HUDEP-2 (cell line): ENCODE measurements at regions not wholly inside any gene's neighbourhood (a gene's known extent, or its start where the extent isn't known, plus 50 kb on each side); places are given as distances from the start of the nearest gene placed in this dataset.
A peak's percentile ranks its signal among the peaks of the same experiment; 100 is the strongest.
"Not testable (repeated sequence)": the region's sequence is repeated elsewhere in the genome, so short reads cannot be mapped to it uniquely, and the experiment has no call there.

Experiments
- DNase-seq, 76 experiments: peaks; one replicate each; lab custom pipeline; 2025; ENCODE audit not compliant: unreplicated experiment in 76 of 76; lab: John Stamatoyannopoulos, UW

- no peak for DNase-seq
Observed at GRCh38 chr2:102871707-102872106, 109.9 kb downstream of the TMEM182 start.

GRCh38 chr2:102872388-102872787, 110.6 kb downstream of the TMEM182 start:
- DNase-seq: no peak

DNA sequence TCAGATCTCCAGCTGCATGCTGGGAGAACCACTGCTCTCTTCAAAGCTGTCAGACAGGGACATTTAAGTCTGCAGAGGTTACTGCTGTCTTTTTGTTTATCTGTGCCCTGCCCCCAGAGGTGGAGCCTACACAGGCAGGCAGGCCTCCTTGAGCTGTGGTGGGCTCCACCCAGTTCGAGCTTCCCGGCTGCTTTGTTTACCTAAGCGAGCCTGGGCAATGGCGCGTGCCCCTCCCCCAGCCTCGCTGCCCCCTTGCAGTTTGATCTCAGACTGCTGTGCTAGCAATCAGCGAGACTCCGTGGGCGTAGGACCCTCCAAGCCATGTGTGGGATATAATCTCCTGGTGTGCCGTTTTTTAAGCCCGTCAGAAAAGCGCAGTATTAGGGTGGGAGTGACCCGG, 117.7 kb downstream of the TMEM182 start:
- not testable (repeated sequence) for DNase-seq

GRCh38 chr2:102880731-102881130, 118.9 kb downstream of the TMEM182 start:
- no peak for DNase-seq

GRCh38 chr2:102886216-102886893, 124.5 kb downstream of the TMEM182 start:
- no peak for DNase-seq

- DNase-seq: no peak
Observed at GRCh38 chr2:102888514-102888913, 126.7 kb downstream of the TMEM182 start.

GRCh38 chr2:102891296-102891695, 129.5 kb downstream of the TMEM182 start:
- DNase-seq: no peak

- no peak for DNase-seq
Observed at GRCh38 chr2:102892698-102893310, 131.0 kb downstream of the TMEM182 start.

DNA sequence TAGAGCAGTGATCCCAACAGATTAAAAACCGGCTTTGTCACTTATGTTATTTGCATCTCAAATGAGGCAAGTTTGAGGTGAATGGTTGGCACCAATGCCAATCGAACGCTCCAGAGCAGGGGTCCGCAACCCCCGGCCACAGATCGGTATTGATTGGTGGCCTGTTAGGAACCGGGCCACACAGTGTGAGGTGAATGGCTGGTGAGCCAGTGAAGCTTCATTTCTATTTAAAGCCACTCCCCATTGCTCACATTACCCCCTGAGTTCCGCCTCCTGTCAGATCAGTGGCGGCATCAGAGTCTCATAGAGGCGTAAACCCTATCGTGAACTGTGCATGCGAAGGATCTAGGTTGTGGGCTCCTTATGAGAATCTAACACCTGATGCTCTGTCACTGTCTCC, 132.0 kb downstream of the TMEM182 start:
- no peak for DNase-seq

DNA sequence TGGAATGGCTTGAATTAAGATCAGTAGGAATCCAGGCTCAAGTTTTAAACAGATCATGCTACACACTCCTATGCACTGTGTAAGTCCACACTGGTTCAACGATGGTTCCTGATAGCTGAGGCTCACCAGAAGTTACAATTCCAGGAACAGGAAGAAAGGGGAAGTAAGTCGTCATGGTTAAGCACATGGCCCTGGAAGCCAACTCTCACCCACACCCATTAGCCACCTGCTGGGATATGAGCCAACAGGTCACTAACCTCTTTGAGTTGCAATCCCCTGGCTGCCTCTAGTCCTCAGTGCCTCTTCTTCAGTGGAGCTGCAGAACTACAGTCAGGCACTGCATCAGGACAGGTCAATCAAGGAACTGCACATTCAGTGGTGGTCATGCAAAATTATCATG, 133.5 kb downstream of the TMEM182 start:
- peak in 3 of 76 experiments; percentile 3 to 20 (median 7) for DNase-seq

DNA sequence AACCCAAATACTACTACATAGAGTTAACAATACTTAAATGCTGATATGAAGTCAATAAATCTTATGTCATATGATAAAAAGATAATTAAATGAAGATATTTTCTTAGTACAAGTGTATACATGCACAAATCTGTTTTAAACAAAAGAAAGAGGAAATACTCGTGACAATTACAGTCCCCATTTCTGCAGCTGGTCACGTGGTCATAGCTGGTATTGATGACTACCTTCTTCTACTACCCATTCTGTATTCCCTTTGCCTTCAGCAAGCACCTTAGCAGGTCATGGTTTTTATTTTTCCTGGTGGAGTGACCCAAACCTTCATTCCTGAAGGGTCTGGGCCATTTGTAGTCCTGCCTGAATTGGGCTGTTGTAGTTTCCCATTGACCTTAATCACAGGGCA, 147.4 kb downstream of the TMEM182 start:
- not testable (repeated sequence) for DNase-seq

- DNase-seq: no peak
Observed at GRCh38 chr2:102910724-102911123, 148.9 kb downstream of the TMEM182 start.

DNA sequence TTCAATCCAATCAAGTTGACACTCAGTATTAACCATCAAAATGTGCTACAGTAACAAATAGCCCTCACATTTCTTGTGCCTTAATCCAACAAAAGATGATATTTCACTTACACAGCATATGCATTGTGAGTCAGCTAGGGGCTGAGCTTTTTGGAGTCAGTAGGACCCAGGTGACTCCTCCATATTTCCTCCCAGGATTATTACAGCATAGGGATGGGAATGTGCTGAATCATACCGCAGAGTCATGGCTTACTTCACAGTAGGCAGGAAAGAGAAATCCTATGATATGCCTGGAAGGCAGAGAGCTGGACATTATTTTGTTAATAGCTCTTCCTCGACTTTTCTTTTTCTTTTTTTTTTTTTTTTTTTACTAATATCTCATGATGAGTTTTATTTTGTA, 153.3 kb downstream of the TMEM182 start:
- DNase-seq: no peak

GRCh38 chr2:102922321-102922720, 160.5 kb downstream of the TMEM182 start:
- no peak for DNase-seq

DNA sequence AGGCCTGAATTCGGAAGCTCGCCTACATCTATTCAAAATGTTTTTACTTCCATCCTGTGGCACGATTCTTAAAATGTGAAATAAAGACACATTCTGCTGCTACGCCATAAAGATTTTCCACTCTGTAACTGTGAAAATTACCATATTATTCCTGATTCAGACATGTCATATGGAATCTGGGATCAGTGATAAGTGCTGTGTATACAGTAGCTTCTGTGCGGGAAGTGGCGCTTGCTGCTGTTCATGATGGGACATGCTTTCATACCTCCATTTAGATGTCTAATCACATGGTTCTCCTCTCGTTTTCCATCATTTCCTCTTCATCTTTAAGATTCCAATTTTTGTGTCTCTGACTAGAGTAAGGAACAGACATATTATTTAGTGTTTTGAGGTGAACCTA, 163.2 kb downstream of the TMEM182 start:
- DNase-seq: no peak

DNA sequence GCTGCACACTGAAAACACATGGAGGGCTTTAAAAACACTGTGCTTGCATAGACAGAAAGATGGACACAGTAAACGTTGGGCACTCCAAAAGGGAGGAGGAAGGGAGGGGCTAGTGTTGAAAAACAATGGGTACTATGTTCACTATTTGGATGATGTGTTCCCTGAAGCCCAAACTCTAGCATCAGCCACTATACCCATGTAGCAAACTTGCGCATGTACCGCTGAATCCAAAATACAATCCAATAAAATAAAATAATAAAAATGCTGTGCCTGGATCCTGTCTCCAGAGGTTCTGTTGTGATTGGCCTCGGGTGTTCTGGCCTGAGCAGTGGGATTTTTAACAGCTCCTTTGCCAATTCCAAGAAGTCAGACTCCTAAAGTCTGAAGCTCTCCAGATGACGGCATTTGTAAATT, 166.0 kb downstream of the TMEM182 start:
- DNase-seq: no peak

GRCh38 chr2:102929721-102930120, 167.9 kb downstream of the TMEM182 start:
- no peak for DNase-seq

GRCh38 chr2:102932501-102932900, 170.7 kb downstream of the TMEM182 start:
- no peak for DNase-seq

DNA sequence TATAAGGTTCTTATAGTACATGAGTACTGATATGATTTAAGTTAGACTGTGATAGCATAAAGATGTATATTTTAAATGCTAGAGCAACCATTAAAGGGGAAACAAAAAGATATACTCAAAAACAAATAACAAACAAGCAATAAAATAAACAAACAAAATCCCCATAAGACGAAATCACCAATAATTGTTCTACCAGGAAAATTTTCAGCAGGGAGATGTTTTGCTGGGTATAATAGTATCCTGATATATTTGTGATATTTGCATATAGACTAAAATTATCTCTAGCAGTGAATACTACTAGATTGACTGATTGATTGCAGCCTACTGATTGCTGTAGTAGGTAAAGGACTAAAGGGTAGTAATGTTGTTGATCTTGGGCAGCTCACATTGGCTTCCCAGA, 177.4 kb downstream of the TMEM182 start:
- DNase-seq: no peak

GRCh38 chr2:102940684-102941083, 178.9 kb downstream of the TMEM182 start:
- no peak for DNase-seq

DNA sequence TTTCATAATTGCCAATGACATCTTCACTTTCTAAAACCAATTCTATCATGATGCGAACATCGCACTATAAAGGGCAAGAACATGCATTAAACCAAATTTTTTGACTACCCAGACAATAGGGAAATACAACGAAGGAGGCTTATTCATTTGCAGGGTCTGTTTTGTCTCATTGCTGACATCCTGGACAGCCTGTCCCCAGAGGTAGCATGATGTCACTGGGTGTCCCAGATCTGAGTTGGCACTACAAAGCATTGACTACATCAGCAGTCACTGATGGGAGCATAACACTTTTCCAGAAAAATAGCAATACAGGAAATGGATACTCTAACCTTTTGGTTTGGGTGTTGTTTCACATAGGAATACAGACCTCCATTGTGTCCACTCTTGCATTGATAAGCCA, 180.3 kb downstream of the TMEM182 start:
- DNase-seq: no peak

DNA sequence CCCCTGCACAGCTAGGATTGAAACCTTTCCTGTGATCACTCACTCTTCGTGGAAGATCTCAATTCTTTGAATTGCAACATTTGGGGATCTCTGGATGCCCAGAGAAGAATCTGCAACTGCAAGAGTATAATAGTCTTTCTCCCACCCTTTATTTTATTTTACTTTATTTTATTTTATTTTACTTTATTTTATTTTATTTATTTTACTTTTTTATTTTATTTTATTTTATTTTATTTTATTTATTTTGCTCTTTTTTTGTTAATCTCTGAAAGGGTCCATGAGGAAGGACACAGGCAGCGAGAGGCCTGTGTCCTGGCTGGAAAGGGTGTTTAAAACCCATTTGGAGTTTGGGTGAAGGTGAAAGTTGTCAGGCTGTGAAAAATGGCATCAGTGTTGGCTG, 181.4 kb downstream of the TMEM182 start:
- DNase-seq: no peak
